NCI-H2171 treated with DMSO at 0.1 percent for 48 hours (cell line): ENCODE measurements at regions not wholly inside any gene's neighbourhood (a gene's known extent, or its start where the extent isn't known, plus 50 kb on each side); places are given as distances from the start of the nearest gene placed in this dataset.
A peak's percentile ranks its signal among the peaks of the same experiment; 100 is the strongest.
"Not testable (repeated sequence)": the region's sequence is repeated elsewhere in the genome, so short reads cannot be mapped to it uniquely, and the experiment has no call there.

Experiments
- DNase-seq: peaks from one replicate; lab custom pipeline; 2025; lab: John Stamatoyannopoulos, UW

- no peak for DNase-seq
Measured at GRCh38 chr6:98036344-98036923, 753.4 kb upstream of the MMS22L start.

GRCh38 chr6:98037571-98037970 lies 754.6 kb upstream of the MMS22L start:
- DNase-seq = no peak

GRCh38 chr6:98039443-98039842 lies 756.4 kb upstream of the MMS22L start:
- DNase-seq = no peak

- no peak for DNase-seq
Measured at GRCh38 chr6:98039904-98040607, 757.0 kb upstream of the MMS22L start.

GRCh38 chr6:98041056-98041455 lies 758.0 kb upstream of the MMS22L start:
- DNase-seq = no peak

- DNase-seq = no peak
Measured at GRCh38 chr6:98041921-98042320, 758.9 kb upstream of the MMS22L start.

GRCh38 chr6:98044151-98044561 lies 761.1 kb upstream of the MMS22L start:
- no peak for DNase-seq

GRCh38 chr6:98044791-98045470 lies 761.9 kb upstream of the MMS22L start:
- DNase-seq = no peak

- DNase-seq = no peak
Measured at GRCh38 chr6:98047164-98047563, 764.1 kb upstream of the MMS22L start.

GRCh38 chr6:98047871-98048270 lies 764.9 kb upstream of the MMS22L start:
- DNase-seq = no peak

- no peak for DNase-seq
Measured at GRCh38 chr6:98054453-98054852, 771.4 kb upstream of the MMS22L start.

GRCh38 chr6:98056955-98057354 lies 773.9 kb upstream of the MMS22L start:
- DNase-seq = no peak

GRCh38 chr6:98067375-98067774 lies 767.0 kb upstream of the POU3F2 start:
- DNase-seq = no peak

- not testable (repeated sequence) for DNase-seq
Measured at GRCh38 chr6:98088537-98088936, 745.8 kb upstream of the POU3F2 start.

- peak; percentile 1 for DNase-seq
Measured at GRCh38 chr6:98092331-98092730, 742.0 kb upstream of the POU3F2 start.

GRCh38 chr6:98094696-98095095 lies 739.7 kb upstream of the POU3F2 start:
- DNase-seq = no peak

- no peak for DNase-seq
Measured at GRCh38 chr6:98107801-98108200, 726.6 kb upstream of the POU3F2 start.

GRCh38 chr6:98116455-98116854 lies 717.9 kb upstream of the POU3F2 start:
- DNase-seq = no peak

- no peak for DNase-seq
Measured at GRCh38 chr6:98117068-98117467, 717.3 kb upstream of the POU3F2 start.

- no peak for DNase-seq
Measured at GRCh38 chr6:98118397-98119045, 715.9 kb upstream of the POU3F2 start.

- DNase-seq = no peak
Measured at GRCh38 chr6:98124171-98124570, 710.2 kb upstream of the POU3F2 start.

- DNase-seq = no peak
Measured at GRCh38 chr6:98131290-98131990, 702.9 kb upstream of the POU3F2 start.
